HG03135 (cell line): ENCODE measurements at regions not wholly inside any gene's neighbourhood (a gene's known extent, or its start where the extent isn't known, plus 50 kb on each side); places are given as distances from the start of the nearest gene placed in this dataset.

Experiments
- ATAC-seq: cut with Tn5 transposase; IDR thresholded peaks from one replicate; pipeline ENCODE4 v1.9.1; 2021; ENCODE audit warnings: mild to moderate bottlenecking, moderate library complexity; ENCODE audit not compliant: unreplicated experiment

DNA sequence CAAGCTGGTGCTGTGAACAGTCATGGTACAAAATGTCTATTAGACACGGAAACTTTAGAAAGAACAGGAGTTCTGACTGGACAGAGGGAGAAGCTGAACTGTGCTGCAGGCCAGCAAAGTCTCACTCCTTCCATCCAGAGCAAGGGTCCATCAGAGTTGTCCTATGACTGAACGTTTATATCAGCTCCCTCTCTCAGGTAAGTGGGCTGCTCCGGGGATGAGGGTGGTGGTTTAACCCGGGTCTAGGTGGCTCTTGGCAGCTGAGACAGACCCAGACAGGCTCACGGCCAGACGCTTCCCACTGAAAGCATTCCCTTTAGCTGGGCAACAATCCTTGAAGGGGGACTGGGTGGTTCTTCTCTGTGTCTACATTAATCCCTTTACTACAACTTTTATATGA lies 385.0 kb upstream of the SMIM31 start:
- no peak for ATAC-seq

DNA sequence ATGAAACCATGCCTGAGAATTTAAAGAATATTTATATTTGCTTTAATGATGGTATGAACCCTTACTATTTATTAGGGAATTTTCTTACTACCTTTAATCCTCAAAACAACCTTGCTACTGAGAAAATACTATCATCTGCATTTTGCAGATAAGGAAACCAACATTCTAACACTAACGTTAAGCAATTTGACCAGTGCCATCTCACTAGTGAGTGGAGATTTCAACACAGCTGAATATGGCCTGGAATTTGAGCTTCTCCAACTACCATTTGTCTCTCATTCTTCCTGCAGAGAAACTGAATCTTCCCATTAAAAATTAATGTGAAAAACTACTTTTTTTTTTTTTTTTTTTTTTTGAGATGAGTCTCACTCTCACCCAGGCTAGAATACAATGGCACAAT lies 380.9 kb upstream of the SMIM31 start:
- ATAC-seq, result no peak

DNA sequence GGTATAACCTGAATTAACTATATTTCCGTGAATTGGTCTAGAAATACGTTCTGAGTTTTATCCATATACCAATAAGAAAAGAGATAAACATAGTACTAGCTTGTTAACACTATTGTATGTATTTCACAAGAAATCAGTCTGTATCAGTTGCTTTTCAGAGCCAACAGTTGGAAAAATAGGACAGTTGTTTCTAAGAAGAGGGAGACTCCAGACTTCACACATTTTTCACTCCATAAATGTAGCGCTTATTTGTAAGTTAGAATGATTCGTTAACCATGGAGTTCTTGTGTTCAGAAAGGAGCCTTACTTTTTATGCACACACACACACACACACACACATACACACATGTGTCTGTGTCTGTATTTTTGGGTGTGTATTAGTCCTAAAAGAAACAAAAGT lies 376.7 kb upstream of the SMIM31 start:
- ATAC-seq, result no peak

DNA sequence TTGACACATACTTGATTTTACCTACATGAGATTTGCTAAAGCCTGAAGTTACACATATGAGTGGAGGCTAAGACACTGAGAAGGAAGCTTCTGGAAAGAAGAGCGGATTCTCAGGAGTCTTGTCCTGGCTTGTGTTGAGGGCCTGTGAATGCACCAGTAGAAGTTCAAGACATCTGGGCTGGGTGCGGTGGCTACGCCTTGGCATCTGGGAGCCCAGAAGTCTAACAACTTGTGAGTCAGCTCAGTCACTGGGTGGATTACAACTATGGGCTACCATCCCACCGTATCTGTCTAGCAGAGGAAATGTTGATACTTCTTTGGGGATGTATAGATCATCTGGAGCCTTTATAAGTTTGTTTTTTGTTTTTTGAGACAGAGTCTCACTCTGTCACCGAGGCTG lies 375.6 kb upstream of the SMIM31 start:
- ATAC-seq, result no peak

DNA sequence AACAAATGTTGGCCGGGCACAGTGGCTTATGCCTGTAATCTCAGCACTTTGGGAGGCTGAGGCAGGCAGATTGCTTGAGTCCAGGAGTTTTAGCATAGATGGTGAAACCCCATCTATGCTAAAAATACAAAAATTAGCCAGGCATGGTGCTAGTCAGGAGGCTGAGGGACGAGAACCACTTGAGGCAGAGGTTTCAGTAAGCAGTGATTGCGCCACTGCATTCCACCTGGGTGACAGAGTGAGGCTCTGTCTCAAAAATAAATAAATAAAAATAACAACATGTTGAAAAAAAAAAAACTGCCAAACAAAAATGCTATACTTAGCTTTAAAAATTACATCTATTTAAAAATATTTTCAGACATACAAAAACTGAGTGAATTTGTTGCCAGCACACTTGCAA lies 374.2 kb upstream of the SMIM31 start:
- no peak for ATAC-seq

DNA sequence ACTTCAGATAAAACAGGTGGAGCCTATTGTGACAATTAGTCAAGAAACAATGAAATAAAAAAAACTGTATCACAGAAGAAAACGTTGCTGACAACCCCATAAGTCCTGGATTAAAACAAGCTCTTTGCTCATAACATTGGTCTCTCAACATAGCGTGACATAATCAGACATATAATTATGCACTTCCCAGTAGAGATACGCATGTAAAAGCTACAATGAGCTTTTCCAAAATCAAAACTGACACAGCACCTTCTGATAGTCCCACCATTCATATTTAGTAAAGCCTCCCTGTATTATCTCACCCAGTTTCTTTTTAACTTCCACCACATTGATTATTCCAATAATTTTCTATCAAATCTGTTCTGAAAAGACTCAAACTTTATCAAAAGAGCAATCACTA lies 372.1 kb upstream of the SMIM31 start:
- no peak for ATAC-seq

DNA sequence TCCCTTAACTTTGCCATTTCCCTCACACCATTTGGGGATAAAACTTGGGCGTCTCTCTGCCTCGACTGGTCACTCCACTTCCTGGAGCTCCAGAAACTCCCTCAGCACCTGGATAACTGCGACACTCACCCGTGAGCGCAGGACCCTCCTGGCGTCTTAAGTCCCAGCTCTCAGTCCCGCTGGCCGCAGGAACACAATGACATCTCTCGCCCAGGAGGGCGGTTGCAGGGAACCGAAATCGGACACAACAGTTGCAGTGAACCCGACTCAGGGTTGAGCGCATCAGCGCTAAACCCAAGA lies 370.9 kb upstream of the SMIM31 start:
- no peak for ATAC-seq

DNA sequence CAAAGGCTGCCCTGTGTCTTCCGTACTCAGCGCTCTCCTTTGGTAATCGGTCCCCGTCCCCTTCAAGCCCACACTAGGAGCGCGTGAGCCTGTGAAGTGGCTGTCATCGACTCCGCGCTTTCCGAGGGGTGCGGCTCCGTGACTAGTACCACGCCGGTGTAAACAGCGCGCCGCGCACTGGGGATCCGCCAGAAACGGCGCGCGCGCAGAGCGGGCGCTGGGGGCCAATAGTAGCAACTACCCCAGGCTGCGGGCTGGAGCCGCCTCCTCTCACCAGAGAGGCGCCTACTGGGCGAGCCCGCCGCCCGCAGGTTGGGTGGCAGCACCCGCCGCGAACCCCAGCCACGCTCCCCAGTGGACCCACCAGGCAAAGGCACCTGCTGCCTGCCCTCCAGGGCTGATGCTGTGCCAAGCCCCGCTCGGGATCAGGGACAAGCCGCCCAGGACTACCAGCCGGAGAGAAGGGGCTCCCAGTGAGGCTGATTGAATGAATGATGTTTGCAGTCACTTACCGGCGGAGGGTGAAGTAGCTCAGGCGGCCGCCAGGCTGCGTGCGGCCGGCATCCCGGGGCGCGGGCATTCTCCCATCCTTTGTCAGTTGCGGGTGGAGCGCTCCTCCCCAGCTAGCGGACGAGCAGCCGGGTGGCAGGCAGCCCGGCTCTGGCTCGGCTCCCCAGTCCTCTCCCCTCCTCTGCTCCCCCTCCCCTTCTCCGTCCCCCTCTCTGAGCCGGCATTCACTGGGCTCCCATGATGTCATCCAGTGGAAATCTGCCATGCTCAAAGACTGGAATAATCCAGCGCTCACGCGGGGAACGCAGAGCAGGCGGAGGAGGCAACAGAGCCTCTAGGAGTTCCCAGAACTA lies 370.3 kb upstream of the SMIM31 start:
- ATAC-seq, result no peak

DNA sequence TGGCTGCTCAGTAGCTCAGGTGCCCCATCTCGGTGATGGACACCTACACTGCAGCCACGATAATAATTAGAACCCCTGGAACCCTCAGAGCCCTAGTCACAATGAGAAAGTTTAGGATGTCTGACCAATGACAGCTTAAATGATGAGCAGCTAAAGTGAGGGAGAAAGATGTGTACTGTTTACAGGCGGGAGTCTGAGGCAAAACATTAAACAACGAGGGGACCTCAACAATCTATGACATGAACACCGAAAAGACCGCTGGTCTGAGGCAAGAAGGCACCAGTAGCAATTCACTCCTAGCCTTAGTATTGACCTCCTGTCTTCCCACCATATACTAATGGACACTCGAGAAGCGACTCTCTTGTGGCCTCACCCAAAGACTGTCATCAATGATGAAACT lies 369.5 kb upstream of the SMIM31 start:
- ATAC-seq, result no peak

DNA sequence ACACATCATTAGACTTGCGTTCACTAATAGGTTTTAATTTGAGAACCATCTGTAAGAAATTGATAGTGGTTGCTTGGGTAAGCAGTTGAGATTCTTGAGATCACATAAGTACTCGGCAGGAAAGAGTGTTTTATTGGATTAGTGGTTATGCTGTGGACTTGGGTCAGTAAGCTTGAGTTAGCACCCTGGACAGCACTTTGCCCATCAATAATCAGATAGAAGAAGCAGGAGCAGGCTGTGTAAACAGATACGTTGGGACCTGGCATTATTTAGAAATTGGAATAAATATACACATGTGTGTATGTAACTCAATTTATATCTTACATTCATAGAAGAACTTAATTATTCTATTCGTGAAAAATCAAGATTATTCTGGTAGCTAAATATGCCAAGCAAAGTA lies 357.5 kb upstream of the SMIM31 start:
- no peak for ATAC-seq

DNA sequence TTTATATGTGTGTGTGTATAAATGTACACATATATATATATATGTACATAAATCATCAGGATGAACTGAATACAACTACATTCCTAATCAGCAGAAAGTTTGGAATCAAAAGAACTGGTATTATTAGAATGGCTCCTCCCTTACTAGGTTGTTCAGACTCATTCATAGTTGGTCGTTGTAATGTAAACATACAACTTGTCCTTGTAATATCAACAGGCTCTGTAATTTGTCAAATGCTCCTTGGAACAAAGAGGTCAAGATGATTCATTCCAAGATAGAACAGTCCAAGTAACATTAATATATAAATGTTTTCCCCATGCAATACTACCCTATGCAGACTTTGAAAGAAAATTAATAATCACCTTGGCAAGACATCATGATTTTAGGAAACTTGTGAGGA lies 351.4 kb upstream of the SMIM31 start:
- no peak for ATAC-seq

DNA sequence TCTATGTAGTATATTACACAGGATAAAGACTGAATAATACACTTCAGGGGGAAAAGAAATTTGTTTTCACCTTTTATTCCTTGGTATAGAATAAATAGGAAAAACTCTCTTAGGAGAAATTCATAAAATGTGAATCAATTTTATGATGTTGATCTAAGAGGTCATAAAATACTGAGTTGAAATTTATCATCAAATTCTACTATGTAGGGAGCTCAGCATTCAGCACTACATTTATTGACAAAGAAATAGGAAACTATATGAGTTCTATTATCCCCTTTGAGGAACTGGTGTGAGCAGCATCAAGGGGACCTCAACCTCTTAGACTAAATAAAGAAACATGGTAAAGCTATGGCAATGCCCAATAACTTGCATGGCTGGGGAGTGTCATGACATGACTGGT lies 348.2 kb upstream of the SMIM31 start:
- ATAC-seq, result no peak

DNA sequence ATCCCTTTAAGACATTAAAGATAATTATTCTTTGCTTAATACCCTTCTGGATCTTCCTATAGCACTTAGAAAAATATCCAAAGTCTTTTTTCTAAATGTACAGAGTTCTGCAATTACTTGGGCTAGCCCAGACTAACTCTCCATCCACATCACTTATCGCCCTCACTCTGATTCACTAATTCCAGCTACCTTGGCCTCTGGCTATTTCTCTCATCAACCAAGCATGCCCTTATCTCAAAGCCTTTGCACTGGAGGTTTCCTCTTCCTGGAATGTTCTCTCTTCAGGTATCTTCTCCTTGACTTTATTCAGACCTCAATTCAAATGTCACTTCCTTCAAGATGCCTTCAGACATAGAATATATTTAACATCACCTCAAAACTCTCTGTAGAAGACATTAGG lies 345.1 kb upstream of the SMIM31 start:
- ATAC-seq, result no peak

DNA sequence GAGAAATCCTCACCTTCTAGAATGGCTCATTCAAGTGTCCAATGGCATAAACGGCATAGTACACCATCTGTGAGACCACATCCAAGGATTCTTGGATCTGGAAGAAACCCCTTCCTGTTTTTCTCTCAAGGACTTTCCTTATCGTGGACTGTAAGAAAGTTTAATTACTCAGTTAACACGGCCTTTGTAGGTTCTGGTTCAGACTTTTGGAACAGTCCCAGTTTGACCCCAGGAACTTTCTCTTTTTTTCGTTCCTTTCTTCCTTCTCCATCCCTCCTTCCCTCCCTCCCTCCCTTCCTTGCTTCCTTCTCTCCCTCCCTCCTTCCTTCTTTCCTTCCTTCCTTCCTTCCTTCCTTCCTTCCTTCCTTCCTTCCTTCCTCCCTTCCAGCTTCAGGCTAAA lies 343.5 kb upstream of the SMIM31 start:
- ATAC-seq, result no peak

DNA sequence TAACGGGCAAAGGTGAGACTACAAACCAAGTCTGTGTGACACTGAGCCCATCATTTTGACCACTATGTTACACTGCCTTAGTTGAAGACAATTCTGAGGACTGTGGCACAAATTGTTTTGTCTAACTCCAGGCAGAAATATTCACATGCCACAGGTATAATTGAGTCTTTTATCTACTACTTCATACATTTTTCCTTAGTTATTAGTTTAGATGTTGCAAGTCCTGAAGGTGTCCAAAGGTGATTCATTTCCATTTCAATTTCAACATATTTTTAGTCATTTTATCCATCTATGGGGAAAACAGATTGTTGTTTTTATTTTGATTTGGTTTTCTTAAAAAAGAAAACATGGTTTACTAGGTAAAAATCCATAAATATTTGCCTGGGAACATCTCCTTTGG lies 341.7 kb upstream of the SMIM31 start:
- no peak for ATAC-seq

DNA sequence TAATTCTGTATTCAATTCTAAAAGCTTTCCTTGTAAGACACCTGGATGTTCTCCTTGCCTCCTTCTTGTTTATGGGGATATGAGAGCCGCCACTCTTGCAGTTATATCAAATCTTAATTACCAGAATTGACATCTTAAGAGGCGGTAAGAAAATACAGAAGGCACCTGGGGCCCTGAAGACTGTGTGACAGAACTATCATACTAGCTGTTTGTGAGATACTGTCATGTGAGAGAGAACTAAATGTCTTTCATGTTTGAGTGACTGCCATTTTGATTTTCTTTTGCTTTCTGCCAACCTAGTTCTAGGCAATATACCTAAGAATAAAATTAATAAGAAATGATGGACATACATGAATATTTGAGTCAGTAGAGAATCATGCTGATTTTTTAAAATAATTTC lies 340.2 kb upstream of the SMIM31 start:
- no peak for ATAC-seq

DNA sequence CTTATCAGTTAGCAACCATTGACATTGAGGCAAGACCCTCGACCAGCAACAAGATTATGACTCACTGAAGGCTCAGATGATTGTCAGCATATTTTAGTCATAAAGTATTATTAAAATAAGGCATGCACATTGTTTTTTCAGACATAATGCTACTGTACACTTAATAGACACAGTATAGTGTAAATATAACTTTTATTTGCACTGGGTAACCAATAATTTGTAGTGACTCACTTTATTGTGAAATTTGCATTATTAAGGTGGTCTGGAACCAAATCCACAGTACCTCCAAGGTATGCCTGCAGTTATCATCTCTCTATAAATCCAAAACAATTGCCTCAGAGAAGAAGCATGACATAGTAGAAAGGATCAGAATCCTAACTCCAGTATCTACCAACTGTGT lies 330.1 kb upstream of the SMIM31 start:
- no peak for ATAC-seq

DNA sequence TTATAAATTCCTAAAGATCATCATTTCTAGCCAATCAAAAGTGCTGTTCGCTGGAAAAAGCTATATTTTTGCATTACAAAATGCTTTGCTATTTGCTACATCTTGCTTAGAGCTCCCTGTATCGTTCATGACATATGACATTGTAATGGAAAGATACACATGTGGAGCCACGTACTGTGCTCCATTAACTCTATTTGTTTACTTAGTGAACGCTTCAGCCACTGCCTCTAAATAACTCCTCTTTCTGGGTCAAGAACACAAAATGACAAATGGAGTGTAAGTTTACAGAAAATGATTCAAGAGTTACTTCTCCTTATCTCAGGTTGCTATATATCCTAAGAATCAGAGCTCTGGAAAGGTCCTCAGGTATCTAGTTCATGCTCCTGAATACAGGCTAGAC lies 329.1 kb upstream of the SMIM31 start:
- ATAC-seq, result no peak

DNA sequence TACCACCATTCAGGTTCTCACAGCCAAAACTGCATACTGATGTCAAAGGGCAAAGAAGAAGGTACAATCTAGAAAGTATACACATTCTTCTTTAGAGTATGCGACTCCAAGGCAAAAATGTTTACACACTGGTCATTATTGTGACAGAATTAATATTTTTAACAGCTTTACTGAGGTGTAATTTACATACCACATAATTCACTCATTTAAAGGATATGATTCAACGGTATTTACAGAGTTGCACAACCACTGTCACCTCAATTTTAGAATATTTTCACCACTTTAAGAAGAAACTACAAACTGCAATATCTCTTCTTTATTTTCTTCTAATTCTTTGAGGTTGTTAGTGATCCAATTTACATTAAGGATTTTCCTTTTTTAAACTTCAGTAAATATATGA lies 325.4 kb upstream of the SMIM31 start:
- no peak for ATAC-seq

DNA sequence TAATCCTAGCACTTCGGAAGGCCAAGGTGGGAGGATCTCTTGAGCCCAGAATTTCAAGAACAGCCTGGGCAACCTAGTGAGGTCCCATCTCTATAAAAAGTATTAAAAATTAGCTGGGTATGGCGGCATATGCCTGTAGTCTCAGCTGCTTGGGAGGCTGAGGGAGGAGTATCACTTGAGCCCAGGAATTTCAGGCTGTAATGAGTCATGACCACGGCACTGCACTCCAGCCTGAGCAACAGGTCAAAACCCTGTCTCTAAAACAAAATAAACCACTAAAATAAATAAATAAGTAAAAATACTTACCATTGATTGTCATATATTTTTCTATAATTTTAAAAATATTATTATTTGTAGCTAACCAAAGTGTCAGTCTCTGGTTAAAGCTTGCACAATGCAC lies 315.6 kb upstream of the SMIM31 start:
- ATAC-seq, result no peak

DNA sequence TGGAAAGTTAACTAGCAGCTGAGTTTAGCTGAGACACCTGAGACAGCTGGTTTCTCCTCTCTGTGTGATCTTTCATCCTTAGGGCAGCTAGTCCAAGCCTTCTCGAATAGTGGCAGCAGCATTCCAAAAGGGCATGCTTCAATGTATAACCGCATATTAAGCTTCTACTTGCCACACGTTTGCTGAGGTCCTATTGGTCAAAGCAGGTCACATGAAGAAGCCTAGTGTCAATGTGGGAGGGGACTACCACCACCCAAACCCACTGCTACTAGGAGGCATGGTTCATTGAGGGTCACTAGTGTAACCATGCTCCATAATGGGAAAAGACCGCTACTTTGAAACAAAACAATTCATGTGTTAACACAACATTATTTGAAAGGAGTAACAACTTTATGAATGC lies 314.9 kb upstream of the SMIM31 start:
- no peak for ATAC-seq

DNA sequence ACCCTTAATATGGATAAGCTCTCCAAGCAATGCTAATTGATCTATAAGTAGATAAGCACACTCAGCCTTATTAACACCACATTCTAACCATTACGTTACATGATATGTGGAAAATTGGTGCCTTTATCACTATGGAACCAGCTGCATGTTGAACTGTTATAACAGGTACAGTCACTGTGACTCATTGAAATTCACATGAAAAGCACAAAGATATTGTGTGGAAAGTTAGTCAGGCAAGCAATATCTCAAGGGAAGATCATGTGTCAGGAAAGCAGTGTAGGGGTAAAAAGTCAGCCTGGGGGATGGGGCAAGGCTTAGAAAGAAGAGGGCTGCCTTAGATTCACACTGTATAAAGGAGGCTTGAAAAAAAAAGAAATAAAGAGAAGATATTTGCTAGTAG lies 313.7 kb upstream of the SMIM31 start:
- ATAC-seq, result no peak

DNA sequence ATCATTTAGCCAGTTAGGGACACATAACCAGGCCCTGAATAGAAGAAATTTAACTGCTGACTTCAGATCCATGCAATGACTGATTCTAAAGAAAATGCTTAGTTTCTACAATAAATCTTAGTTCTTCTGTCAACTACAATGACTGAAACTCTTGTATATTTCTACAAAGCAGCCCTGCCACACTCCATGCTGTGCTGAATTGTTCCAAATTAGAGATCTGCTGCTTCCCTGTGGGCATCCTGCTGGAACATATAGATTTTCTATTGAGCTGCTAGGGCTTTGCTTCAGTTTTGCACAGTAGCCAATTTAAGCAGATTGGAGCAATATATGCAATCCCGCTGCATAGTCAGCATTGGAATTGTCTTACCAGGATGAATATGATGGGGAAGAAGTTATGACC lies 312.8 kb upstream of the SMIM31 start:
- no peak for ATAC-seq
